T-helper 1 cell (primary cell): ENCODE measurements at regions not wholly inside any gene's neighbourhood (a gene's known extent, or its start where the extent isn't known, plus 50 kb on each side); places are given as distances from the start of the nearest gene placed in this dataset.

ENCODE experiments used
- DNase-seq, 5 donors: peaks; one replicate each; pipeline ENCODE4 v3.0.0-alpha.2; 2012 to 2020

- DNase-seq: no peak
These were observed 402.7 kb upstream of the ZNF608 start for GRCh38 chr5:125149110-125149509.

DNA sequence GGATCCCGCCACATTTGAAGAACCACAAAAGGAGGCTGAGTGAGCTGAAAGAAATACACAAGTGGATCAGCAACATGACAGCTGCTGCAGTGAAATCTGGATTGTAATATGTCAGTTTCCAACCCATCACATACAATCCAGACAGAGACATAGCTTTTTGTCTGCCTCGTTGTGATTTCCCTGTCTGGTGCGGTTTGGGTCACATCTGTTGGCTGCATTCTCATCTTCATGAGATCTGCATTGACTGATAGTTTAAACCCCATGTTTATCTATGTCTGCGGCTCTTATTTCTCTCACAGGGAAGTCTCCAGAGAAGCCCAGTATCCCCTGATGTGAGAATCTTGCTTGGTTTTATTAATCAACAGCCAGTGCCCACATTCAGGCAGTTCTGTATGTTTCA, 403.1 kb upstream of the ZNF608 start:
- DNase-seq: no peak

GRCh38 chr5:125150041-125150669, 403.7 kb upstream of the ZNF608 start:
- DNase-seq: no peak

GRCh38 chr5:125151150-125151900, 404.9 kb upstream of the ZNF608 start:
- DNase-seq: no peak

- DNase-seq: no peak
These were observed 405.6 kb upstream of the ZNF608 start for GRCh38 chr5:125152044-125152443.

DNA sequence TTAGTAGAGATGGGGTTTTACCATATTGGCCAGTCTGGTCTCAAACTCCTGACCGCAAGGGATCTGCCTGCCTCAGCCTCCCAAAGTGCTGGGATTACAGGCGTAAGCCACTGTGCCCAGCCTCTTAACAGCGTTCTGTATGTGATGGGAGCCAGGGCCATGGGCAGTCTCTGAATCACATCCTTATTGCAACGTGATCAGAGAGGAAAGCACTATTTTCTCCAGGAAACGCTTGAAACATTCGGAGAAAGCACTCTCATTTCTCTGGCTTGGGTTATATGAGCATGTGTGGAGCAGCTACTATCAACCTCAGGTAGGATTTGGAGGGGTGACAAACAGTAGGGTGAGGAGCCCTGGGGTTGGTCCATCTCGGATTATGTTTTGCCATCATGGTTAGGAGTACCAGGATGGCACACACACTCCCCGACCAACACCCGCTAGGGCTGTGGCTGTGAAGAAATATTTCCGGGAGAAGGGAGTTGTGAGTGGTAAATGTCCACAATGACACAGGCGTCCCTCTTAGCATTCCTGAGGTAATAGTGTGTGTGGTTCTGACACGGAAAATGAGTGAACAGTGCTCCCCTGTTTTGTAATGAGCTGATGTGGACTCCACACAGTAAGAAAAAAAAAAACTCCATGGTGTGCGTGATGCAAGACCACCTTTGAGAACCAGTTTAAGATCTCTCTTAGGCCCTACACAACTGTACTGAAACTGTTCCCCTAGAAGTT, 406.2 kb upstream of the ZNF608 start:
- no peak for DNase-seq

- no peak for DNase-seq
These were observed 406.8 kb upstream of the ZNF608 start for GRCh38 chr5:125153231-125153630.

DNA sequence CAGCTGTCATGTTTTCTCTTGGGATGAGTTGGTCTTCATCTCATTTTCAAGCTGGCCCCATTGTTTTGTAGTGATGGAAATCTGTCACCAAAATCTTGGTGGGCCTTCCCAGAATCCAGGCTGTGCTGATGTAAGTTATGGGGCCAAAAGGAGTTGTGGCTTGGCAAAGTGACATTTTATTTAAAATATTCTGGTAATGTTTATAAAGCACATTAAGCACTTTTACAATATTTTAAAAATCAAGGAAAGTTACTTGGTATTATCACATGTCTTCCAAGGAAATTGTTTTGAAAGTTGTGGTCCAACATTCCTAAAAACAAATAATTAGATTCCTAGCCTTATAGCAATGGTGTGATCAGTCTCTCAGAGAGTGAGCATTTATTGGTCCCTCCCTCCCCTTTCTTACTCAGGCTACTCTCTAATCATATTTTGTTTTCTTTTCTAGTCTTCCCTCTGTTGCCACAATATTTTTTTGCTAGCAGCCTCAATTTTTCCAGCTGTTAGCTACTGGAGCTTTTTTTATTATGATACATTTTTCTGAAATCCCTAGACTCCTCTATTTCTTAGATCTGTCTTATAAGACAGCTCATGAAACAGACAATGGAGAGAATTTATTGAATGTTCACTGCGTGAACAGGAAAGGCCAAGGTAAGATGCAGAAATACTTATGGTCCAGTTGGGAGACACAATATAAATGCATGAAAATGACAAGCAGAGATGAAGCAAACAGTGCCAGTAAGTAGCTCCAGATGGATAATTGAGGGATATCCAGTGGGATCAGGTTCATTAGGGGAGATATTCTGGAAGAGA, 408.1 kb upstream of the ZNF608 start:
- DNase-seq: no peak

DNA sequence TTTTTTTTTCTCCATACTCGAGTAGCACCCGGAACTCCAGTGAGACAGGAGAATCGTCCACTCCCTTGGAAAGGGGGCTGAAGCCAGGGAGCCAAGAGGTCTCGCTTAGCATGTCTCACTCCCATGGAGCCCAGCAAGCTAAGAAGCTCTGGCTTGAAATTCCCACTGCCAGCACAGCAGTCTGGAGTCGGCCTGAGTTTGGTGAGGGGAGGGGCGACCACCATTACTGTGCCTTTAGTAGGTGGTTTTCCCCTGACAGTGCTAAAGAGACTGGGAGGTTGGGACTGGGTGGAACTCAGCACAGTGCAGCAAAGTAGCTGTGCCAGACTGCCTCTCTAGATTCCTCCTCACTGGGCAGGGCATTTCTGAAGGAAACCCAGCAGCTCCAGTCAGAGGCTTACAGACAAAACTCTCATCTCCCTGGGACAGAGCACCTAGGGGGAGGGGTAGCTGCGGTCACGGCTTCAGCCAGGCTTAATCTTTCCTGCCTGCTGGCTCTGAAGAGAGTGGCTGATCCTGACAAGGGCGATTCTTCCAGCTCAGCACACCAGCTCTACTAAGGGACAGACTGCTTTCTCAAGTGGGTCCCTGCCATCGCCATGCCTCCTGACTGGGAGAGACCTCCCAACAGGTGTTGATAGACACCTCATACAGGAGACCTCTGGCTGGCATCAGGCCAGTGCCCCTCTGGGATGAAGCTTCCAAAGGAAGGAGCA, 414.5 kb upstream of the ZNF608 start:
- DNase-seq: no peak

GRCh38 chr5:125162714-125163113, 416.3 kb upstream of the ZNF608 start:
- DNase-seq: no peak

DNA sequence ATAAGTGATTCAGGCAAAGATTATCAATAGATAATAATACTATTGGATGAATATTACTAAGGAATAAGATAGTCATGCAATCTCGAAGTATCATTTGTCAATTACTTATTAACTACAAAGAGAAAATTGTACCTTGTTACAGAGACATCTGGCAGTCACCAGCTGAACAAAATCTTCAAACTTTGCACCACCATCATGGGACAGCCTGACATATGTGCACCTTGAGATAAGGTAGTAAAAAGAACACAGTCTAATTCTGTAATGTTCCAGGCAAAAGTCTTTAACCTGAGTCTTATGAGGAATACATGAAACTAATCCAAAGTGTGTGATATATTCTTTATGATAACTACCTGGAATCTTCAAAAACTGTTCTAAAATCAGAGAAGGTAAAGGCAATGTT, 423.0 kb upstream of the ZNF608 start:
- no peak for DNase-seq

DNA sequence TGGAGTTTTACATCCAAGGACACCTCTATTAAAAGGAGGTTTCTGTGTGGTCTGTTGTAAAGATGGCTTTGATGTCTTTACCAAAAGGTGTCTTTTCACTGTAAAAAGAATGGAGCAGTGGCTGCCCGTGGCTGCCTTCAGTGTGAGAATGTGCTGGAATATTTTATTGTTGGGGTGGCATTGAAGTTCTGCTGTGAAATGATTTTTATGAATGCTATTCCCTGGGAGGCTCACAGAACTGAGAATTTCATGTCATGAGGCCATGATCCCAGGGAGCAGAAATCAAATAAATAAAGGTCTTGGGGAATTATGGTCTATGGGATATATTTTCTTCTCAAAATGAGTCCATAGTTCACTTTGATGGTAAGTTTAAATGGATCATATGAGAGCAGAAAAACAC, 425.2 kb upstream of the ZNF608 start:
- DNase-seq: no peak

DNA sequence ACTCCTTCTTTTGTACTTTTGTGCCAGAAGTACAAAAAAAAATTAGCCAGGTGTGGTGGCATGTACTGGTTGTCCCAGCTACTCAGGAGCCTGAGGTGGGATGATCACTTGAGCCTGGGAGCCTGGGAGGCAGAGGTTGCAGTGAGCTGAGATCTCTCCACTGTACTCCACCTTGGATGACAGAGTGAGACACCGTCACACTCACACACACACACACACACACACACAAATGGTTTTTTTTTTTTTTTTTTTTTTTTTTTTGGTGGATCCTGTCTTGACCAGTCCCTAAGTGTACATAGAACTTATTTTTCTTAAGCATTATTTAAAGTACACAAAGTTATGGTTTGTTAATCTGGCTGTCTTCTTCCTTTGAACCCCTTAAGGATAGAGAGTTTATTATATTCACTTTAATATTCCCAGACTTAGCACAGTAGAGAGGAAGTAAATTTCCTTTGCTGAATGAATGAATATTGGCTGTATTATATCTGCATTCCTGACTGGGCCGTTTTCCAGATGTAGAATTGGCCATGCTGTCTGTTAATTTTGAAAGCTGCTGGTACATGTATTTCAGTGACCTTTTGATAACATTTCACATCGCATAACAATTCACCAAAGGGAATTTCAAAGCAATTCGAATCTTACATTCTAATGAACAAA, 429.0 kb upstream of the ZNF608 start:
- no peak for DNase-seq

DNA sequence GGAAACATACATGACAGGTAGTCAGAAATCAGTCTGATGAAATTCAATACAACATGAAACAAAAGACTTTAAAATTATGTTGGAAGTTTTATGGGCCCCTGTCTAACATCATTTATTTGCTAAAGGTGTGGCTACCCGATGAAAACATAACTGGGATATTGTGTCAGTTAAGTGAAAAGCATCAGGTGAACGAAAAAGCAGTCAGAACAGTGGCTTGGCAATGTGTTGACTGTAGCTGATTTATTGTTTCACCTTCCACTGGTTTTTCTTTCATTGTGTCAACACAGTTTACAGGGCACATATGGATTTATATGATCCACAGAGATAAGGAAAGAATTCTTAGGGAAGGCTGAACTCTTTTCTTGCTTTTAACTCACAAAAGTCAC, 429.6 kb upstream of the ZNF608 start:
- DNase-seq: no peak

DNA sequence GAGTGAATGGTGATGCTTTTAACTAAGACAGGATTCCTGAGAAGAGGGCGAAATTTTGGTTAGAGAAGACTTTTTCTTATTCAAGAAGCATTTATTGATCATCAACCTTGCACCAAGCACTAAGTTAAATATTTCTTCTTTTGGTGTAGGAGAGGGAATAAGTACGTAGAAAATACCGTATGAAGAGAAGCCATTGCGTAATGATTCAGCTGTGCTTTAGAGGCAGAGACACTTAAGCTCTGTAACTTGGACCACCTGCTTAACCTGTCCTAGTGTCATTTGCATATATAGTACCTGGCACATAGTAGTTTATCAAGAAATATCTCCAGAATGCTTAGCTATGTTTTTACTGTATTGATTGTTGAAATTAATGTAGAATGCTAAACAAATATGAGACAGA, 430.9 kb upstream of the ZNF608 start:
- DNase-seq: no peak

- DNase-seq: no peak
These were observed 433.2 kb upstream of the ZNF608 start for GRCh38 chr5:125179612-125180011.

DNA sequence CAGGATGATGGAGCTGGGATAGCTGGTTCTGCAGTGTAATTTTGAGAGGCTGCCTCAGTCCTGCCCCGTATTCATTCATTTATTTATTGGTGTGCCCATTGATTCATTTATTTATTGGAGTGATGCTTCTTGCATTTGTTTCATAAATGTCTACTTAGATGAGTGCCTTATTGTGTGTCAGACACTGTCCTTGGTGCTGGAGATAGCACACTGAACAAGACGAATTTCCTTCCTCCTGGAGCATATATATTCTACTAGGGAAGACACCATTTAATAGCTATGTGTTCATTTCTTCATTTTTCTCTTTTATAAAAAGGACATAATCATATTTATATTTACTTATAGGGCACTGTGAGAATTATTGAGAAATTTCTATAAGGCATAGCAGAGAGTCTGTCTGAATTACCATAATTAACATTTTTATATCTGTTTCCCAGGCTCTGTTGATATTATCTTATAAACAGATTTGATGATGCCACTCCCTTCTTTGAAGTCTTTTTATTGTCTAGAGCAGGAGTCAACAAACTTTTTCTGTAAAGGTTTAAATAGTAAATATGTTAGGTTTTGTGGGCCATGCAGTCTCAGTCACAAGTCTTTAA, 433.9 kb upstream of the ZNF608 start:
- DNase-seq: no peak

- no peak for DNase-seq
These were observed 434.7 kb upstream of the ZNF608 start for GRCh38 chr5:125181159-125181558.

- DNase-seq: no peak
These were observed 435.5 kb upstream of the ZNF608 start for GRCh38 chr5:125181955-125182354.

- DNase-seq: no peak
These were observed 439.3 kb upstream of the ZNF608 start for GRCh38 chr5:125185740-125186139.

GRCh38 chr5:125186911-125187375, 440.5 kb upstream of the ZNF608 start:
- no peak for DNase-seq
